NCI-H146 (cell line): ENCODE measurements at regions not wholly inside any gene's neighbourhood (a gene's known extent, or its start where the extent isn't known, plus 50 kb on each side); places are given as distances from the start of the nearest gene placed in this dataset.
A peak's percentile ranks its signal among the peaks of the same experiment; 100 is the strongest.
"Not testable (repeated sequence)": the region's sequence is repeated elsewhere in the genome, so short reads cannot be mapped to it uniquely, and the experiment has no call there.

Experiments
- DNase-seq: peaks from one replicate; lab custom pipeline; 2025; lab: John Stamatoyannopoulos, UW

DNA sequence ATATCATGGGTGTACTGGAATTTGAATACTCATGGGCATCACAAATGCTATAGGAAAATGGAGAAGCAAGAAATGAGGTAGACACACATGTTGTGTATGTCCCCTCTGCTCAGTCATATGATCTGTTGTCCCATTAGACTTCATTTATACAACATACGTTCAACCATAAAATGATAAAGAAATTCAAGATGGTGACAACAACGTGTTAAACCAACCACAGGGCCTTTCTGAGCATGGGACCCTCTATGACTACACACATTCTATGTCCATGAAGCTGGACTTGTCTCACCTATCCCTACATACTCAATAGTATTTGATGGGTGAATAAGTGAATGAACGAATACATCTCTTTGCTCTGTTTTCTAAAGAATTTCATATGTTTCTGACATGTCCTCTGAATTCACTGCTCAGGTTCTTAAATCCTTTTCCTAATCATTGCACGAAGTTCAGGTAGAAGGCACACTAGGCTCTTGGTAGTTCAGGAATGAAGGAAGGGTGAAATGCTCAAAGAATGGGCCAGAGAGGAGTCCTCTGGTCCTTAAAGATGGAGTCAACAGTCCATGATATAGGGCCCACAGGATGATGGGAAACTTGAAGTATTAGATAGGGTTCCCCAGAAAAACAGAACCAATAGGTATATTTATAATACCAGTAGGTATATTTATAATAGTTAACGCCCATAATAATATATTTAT lies 105.7 kb upstream of the PPM1H start:
- DNase-seq, result no peak

DNA sequence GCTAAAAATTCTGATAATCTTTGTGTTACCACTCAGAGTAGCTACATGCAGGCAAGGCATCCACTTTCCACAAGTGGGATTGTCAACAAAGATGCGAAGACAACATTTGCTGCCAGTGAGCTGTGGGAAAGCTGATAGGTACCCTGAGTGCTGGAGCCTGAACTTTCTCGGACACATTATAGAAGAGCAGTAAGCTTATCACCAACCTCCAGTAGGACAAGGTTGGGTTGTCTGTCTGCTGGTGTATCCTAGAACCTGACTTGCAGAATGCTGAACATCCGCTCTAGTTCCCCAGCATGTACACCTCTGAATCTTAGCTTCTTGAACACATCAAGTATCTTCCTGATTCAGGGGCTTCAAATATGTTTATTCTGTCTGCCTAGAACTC lies 103.8 kb upstream of the PPM1H start:
- DNase-seq, result no peak

DNA sequence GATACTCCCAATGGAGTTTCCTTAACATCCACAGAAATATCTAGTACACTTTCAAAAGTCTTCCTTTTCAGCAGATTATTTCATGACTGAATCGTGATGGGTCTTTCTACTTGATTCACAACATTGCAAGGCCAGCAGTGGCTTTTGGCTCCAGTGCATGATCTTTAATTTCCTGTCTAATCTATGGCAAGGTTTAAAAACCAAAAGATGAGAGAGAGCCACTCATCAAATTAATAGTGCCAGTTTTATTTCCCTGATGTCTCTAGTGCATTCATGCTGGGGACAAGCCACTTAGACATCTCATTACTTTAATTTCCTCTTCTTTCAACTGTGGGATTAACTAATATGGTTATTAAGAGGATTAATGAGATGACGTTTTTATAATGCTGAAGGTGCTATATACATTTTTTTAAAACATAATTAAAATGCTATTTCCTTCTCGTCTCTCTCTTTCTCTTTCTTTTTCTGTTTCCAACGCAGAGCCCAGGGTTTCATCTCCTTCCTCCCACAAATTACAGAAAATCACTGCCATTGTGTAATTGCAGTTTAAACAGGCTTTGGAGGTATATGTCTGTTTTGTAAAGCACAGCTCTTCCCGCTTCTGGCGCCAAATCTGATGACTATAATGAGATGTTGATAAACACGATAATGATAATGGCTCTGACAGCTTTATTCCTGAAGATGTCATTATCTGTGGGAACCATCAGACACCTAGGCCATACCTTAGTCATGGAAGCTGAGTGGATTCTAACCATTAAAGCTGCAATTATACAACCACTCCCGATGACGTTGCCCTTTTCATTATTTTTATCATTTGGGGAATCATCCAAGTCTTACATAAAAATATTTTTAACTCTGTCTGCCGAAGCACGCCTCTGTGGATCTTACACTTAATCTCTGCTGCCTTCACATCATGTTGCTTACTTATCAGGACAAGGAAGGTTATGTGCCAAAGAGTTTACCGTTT lies 103.1 kb upstream of the PPM1H start:
- DNase-seq, result peak; percentile 78

DNA sequence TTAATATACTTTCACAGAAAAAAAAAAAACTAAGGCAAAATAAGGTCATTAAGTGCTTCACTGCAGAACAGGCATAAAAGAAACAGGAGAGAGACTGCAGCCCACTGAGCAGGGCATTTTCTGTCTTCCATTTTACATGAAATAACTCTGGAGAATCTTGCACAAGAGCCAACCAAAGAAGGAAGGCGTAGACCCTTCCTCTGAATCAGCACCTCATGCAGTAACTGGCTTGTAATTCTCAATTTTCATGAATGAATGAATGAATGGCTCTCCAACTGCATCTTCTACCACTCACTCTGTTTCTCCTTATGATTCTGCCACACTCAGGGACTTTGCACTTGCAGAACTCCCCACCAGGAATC lies 102.0 kb upstream of the PPM1H start:
- DNase-seq, result no peak

DNA sequence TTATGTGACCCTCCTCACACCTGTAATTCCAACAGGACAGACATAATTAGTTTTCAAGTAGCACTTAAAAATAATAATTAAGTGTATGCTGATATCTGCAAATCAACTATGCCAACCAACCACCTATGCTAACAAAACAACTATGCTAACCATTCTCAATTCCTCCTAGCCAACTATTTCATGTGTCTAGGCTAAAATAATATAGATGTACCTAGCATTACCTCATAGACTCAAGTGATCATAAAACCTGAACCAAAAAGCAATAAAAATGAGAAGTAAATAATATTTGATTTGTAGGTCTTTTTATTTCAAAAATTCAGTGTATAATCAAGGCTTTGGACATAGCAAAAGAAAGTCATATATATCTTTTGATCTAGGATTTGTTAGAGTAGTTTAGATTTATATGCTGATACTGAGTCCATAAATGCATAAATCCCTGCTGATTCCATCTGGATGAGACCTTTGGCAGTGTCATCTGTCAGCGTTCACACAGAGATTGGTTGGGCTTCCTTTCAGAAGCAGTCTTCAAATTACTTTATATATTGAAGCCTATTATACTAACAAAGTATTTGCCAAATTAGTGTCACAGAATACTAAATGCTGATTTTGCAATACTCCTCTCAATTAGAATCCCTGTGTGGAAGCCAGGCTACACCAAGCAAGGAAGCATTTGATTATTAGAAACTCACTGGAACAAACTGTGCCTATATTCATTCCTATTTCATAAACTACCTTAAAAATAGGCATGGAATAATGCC lies 101.4 kb upstream of the PPM1H start:
- peak; percentile 10 for DNase-seq

DNA sequence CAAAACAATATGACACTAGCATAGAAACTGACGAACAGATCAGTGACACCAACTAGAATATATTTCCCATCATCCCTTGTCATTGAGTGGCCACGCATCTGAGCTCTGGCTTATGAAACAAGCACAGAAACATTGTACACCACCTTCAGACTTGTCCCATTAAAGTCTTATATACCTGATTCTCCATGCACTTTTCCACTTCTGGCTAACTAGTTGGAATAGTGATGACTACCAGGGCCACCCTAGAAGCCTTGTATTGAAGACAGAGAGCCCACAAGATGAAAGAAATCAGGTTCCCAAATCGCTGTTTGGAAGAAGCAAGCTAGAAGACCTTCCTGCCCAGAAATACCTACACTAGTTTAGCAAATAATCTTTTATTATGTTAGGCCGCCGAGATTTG lies 99.7 kb upstream of the PPM1H start:
- no peak for DNase-seq

DNA sequence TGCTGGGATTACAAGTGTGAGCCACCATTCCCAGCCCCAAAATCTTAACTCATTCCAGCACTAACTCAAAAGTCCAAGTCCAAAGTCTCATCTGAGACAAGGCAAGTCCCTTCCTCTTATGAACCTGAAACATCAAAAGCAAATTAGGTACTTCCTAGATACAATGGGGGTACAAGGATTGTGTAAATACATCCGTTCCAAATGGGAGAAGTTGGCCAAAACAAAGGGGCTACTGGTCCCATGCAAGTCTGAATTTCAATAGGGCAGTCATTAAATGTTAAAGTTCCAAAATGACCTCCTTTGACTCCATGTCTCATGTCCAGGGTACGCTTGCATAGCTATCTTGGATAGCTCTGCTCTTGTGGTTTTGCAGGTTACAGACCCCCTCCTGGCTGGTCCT lies 94.7 kb upstream of the PPM1H start:
- DNase-seq, result no peak

DNA sequence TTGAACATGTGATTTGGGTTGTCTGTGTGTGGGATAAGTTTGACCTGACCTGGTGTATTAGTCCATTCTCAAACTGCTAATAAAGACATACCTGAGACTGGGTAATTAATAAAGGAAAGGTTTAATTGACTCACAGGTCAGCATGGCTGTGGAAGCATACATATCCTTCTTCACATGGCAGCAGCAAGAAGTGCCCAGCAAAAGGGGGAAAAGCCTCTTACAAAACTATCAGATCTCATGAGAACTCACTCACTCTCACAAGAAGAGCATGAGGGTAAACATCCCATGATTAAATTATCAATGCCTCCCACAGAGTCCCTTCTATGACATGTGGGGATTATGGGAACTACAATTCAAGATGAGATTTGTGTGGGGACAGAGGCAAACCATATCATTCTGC lies 94.0 kb upstream of the PPM1H start:
- no peak for DNase-seq

DNA sequence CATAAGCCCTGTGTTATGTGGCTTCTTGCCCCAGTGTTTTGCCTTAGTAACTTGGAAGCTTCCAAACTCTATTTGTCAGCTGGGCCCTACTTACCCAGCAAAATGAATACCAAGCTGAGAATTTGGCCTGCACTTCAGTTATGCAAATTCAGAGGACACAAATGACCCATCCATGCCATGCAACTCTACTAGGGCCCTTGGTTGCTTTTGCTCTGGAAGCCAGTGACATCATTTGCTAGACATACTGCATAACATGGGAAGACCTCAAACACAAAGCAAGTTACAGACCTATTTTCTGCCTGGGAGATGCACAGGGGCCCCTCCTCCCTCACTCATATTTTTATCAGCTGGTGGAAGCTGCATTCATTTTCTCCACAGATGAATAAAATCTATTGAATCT lies 90.2 kb upstream of the PPM1H start:
- no peak for DNase-seq

DNA sequence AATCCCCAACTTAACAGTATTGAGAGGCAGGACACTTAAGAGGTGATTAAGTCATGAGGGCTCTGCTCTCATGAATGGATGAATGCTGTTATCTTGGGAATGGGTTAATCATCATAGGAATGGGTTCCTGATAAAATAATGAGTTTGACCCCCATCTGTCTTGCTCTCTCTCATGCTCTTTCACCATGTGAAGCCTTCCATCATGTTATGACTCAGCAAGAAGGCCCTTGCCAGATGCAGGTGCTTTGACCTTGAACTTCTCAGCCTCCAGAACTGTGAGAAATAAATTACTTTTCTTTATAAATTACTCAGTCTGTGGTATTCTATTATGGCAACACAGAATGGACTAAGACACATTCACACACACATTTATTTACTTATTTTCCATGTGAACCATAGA lies 89.0 kb upstream of the PPM1H start:
- DNase-seq, result no peak

DNA sequence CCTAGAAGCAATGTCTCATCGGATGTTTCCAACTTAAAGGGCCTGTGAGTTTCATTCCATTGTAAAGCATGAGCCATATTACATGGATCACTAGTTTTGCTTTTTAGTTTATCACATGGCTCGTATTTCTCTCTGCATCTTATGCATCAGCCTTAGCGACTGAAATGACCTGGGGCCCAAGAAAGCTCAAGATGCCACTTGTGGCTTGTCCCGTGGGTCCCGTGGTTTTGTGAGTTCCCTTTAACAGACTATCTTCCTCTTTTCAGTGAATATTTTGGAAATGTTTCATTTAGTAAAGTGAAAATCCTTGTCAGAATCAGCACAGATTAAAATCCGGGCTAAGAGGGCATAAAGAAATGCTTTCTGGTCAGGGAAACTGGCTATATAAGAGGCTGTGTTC lies 86.2 kb upstream of the PPM1H start:
- DNase-seq, result no peak

DNA sequence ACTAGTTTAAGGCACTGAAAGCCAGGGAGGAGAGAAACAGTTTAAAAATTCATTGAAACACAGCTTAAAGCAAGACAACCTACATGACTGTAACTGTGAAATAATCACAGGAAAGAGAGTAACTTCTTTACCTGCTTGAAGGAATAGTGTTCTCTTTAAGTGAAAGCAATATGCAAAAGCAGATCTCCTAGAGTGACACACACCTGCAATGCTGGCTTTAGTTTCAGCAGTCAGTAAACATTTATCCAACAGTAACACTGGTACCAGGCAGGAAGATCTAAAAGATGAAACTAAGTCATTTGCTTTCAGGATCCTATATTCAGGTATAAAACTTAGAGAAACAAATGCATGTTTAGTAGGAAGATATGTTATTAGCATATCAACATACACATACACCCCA lies 85.3 kb upstream of the PPM1H start:
- DNase-seq, result no peak

DNA sequence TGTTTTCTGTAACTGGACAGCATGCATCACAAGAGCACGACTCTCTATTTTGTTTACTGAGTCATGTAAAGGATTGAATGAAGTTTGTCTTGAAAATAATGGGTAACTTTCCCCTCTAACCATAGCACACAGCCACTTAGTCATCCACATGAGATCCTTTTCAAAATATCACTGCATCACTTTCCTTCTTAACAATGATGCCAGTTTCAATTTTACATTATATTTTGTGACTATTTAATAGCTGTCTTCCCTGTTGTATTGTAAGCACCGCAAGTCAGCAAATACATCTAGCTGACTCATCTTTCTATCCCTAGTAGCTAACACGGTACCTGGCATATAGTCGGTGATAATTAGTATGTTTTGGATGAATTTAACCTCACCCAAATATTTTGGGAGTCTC lies 83.3 kb upstream of the PPM1H start:
- no peak for DNase-seq

DNA sequence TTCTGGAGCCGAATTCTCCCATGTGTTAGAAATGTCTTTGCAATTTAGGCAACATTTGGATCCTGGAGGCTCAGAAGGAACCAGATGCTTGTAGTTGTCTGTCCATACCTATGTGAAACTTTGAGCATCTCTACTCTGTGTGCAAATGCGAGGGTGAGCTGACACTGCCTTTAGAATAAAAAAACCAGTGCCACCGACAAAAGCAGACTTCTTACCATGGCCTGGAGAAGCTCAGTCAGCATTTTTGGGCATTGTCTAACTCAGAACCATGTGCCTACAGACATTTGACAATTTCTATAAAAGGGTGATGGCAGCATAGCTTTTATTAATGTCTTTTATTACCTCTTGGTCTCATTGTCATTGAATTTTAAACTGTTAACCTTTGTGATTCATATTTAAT lies 78.4 kb upstream of the PPM1H start:
- no peak for DNase-seq

DNA sequence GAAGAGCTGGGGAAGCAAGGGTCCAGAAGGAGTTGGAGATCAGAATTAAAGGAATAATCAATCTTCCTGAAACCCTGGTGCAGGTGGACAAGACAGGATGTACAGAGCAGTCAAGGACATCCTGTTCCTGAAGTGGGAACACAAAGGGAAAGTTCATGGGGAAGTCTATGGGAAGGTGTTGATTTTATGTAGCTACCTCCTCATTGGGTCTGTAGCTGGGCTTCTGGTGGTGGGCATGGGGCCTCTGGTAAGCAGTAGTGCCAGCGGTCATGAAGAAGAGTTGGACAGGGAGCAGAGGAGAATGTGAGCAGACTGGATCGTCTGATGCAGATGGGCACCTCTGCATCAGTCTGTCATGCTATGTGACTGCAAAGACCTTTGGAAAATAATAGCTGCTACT lies 75.7 kb upstream of the PPM1H start:
- no peak for DNase-seq

DNA sequence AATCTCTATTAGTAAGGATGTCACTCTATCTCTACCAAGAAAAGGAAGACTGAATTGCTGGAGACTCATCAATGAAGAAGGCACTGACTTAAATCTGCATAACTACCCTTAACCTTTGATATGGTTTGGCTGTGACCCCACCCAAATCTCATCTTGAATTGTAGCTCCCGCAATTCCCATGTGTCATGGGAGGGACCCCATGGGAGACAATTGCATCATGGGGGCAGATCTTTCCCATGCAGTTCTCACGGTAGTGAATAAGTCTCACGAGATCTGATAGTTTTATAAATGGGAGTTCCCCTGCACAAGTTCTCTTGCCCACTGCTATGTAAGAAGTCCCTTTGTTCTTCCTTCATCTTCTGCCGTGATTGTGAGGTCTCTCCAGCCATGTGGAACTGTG lies 73.4 kb upstream of the PPM1H start:
- no peak for DNase-seq

DNA sequence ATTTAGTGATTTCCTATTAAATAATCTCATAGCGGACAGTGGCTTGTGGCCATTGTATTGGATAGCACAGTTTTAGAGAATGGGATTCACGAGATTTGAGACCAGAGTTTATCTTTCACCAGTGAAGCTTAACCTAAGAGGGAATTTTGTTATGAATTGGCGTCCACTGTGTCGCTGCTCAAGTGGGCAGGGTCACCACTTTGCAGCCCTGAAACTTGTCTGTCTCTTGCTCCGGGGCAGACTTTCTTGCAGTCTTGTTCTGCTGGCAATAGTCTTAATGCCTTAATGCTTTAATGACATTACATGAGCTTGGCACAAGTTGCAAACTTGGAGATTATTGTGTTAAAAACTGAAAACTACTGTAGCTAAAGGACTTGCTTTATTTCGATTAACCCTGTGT lies 72.8 kb upstream of the PPM1H start:
- DNase-seq, result no peak

DNA sequence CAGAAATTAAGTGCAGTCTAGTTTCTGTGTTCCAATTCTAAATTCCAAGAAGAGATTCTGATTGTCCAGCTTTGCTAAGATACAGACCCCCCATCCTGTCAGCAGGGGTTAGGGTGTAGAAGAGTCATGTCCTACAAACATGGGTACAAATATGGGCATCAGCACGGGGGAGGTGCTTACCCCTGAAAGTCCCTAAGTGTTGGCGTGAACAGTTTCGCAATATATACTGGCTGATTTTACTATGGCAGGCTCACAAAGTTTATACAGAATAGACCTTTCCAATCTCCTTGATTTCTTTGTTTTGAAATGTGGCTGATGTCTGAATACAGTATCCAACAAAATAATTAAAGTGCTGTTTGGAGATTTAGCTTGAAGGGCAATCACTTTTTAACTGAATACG lies 71.6 kb upstream of the PPM1H start:
- DNase-seq, result no peak

DNA sequence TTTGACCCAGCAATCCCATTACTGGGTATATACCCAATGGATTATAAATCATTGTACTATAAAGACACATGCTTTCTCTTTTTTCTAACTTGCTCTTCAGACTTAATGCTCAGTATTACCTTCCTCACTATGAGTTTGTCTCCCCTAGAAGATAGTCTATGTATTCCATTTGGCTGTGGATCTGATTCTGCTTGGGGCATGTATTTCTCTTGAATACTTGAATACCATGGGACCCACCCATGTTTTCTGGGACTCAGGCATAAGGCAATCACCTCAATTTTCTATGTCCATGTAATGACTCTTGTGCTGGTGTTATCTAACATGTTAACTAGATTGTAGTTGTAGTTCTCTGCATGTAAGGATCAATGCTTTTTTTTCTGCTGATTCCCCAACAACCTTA lies 70.4 kb upstream of the PPM1H start:
- DNase-seq, result no peak

DNA sequence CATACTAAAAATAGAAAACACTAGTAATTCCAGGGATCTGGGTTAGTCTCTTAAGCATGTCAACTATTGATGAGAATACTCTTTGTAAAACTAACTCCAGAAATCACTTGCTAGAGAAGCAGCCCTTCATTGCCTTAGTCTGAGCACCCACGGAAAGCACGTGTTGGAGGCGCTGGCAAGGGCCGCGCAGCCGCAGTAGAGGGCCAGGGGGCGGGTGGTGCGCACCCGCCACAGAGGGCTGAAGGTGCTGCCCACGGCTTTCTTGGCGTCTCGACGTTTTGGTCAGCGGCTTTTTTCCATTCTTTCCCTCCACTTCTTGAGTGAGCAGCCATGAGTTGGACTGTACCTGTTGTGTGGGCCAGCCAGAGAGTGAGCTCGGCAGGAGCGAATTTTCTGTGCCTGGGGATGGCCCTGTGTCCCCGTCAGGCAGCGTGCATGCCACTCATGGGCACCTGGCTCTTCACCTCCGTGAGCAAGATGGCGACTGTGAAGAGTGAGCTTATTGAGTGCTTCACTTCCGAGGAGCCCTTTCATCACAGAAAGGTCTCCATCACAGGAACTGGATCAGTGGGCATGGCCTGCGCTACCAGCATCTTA lies 68.4 kb upstream of the PPM1H start:
- DNase-seq, result no peak

DNA sequence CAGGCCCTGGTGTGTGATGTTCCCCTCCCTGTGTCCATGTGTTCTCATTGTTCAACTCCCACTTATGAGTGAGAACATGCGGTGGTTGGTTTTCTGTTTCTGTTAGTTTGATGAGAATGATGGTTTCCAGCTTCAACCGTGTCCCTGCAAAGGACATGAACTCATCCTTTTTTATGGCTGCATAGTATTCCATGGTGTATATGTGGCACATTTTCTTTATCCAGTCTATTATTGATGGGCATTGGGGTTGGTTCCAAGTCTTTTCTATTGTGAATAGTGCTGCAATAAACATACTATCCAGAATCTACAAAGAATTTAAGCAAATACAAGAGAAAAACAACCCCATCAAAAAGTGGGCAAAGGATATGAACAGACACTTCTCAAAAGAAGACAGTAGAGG lies 67.1 kb upstream of the PPM1H start:
- DNase-seq, result not testable (repeated sequence)

DNA sequence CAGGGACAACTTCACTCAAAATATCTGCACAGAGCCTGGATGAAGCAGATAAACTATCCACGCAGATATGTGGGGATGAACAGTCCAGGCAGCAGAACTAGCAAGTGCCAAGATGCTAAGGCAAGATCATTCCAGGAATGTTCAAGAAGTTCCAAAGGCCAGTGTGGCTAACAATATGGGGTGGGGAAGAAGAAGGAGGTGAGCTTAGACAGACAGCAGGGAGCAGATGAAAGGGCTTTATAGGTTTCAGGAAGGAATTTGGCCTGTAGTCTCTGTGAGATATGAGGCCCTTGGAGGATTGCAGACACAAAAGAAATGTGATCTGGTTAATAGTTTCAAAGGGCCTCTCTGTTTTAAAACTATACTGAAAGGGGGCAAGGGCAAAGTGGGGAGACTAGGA lies 63.5 kb upstream of the PPM1H start:
- DNase-seq, result no peak

DNA sequence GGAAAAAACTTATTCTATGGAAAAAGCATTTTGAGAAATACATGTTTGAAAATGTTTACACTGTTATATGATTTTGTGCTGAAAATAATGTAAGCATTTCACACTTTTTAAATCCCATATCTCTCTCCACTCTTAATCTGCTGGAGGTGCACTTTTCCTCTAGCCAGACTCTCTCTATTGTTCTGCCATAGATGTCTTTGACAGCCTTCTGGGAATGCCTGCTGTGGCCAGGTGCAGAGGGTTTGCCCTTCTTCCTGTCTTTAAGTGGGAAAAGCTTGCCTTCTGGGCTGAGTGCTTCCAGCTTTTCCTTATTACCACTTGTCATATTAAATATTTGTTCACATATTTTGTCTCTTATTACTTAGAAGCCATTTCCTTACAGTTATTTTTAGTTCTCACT lies 60.1 kb upstream of the PPM1H start:
- peak; percentile 77 for DNase-seq
